ENCODE measurements at regions not wholly inside any gene's neighbourhood (a gene's known extent, or its start where the extent isn't known, plus 50 kb on each side); places are given as distances from the start of the nearest gene placed in this dataset.

- no peak for TF ChIP-seq CTCF (IDR thresholded peaks at IDR 0.05)
- no peak for DNase-seq (ENCODE audit: low spot score)
- peak; percentile 85 for ATAC-seq (ENCODE audit: low FRiP score)
Observed at GRCh38 chr6:139533573-139534471, 159.4 kb upstream of the CITED2 start.

GRCh38 chr6:139533171-139533570 is 158.7 kb upstream of the CITED2 start:
- no peak for TF ChIP-seq CTCF (IDR thresholded peaks at IDR 0.05)
- ATAC-seq (ENCODE audit: low FRiP score): no peak
- no peak for DNase-seq (ENCODE audit: low spot score)

- no peak for TF ChIP-seq CTCF (IDR thresholded peaks at IDR 0.05)
- DNase-seq (ENCODE audit: low spot score) (no peak), ATAC-seq (ENCODE audit: low FRiP score) (no peak)
Observed at GRCh38 chr6:139531148-139532115, 157.0 kb upstream of the CITED2 start.

GRCh38 chr6:139530561-139530960 is 156.1 kb upstream of the CITED2 start:
- TF ChIP-seq CTCF (IDR thresholded peaks at IDR 0.05): no peak

GRCh38 chr6:139529420-139529819 is 155.0 kb upstream of the CITED2 start:
- TF ChIP-seq CTCF (IDR thresholded peaks at IDR 0.05): no peak
- no peak for ATAC-seq (ENCODE audit: low FRiP score)
- no peak for DNase-seq (ENCODE audit: low spot score)

More at GRCh38 chr6:139530561-139530960, 156.1 kb upstream of the CITED2 start:
- ATAC-seq (ENCODE audit: low FRiP score) (no peak), DNase-seq (ENCODE audit: low spot score) (no peak)

GRCh38 chr6:139528471-139528870 is 154.0 kb upstream of the CITED2 start:
- no peak for ATAC-seq (ENCODE audit: low FRiP score)
- no peak for DNase-seq (ENCODE audit: low spot score)
- no peak for TF ChIP-seq CTCF (IDR thresholded peaks at IDR 0.05)
